ENCODE measurements at regions not wholly inside any gene's neighbourhood (a gene's known extent, or its start where the extent isn't known, plus 50 kb on each side); places are given as distances from the start of the nearest gene placed in this dataset.

DNA sequence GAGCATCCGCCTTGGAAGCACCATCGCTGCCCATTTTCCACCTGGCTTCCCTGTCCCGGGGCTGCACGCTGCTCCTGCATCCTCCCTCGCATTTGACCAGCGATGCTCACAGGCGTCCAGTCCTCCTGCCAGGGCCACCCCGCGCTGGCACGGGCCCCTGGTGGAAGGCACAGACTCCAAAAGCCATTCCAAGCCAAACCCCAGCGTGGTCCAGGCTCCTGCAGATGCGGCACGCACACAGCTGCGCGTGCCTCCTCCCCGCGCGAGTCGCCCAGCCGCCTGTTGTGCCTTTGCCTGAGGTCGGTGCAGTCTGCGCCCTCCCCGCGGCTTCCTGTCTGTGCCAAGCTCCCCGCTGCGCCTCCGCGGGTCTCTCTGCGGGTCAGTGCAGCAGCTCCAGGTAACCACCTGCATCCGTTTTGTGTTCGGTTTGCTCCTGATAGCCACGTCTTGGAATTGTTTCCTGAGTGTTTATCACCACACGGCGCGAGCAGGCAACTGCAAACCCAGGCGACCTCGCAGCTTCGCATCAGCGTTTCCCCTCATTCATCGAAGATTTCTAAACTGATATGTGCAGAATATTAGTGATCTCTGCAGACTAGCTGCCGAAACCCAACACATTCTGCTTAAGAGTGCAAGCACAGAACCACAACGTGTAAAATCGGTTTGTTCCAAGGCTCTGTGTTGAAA, 65.2 kb upstream of the SALL3 start:
- no peak overlapping the region for H3K4me2 ChIP-seq

DNA sequence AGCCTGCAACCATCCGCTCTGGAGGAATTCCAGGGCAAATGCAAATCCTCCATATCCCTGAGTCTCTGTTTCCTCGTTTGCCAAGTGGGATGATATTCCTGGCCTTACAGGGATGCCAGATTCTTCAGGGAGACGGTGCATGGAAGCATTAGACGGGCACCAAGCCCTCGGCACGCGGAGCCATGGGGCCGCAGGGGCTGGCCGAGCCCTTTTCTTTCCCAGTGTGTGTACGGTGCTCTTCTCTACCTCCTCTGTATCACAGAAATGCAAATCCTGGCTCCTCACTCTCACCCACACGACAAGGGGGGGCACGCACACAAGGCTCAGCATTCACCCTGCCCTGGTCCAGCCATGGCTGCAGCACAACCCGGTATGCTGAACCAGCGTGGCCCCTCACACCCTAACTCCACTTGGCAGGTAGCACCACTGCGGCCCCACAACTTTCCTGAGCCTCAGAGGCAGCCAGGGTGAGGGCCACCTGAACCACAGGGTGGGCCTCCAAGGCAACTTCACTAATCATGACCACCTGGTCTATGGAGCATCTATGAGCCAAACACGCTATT, 64.1 kb upstream of the SALL3 start:
- no peak overlapping the region for H3K27ac ChIP-seq
- no peak overlapping the region for H3K9ac ChIP-seq
- no peaks in the 10 kb centered on the region for H3K4me1 ChIP-seq (ENCODE audit: low read depth, poor library complexity, severe bottlenecking)
- H3K79me2 ChIP-seq (ENCODE audit: insufficient read depth, low read depth): no peaks in the 10 kb centered on the region
- H3K4me3 ChIP-seq (IDR thresholded peaks at IDR 0.05; ENCODE audit: insufficient read depth, low read depth, low read length): no peak overlapping the region
- no peaks in the 10 kb centered on the region for H4K20me1 ChIP-seq (ENCODE audit: insufficient read depth)
- TF ChIP-seq, protein P1, sequence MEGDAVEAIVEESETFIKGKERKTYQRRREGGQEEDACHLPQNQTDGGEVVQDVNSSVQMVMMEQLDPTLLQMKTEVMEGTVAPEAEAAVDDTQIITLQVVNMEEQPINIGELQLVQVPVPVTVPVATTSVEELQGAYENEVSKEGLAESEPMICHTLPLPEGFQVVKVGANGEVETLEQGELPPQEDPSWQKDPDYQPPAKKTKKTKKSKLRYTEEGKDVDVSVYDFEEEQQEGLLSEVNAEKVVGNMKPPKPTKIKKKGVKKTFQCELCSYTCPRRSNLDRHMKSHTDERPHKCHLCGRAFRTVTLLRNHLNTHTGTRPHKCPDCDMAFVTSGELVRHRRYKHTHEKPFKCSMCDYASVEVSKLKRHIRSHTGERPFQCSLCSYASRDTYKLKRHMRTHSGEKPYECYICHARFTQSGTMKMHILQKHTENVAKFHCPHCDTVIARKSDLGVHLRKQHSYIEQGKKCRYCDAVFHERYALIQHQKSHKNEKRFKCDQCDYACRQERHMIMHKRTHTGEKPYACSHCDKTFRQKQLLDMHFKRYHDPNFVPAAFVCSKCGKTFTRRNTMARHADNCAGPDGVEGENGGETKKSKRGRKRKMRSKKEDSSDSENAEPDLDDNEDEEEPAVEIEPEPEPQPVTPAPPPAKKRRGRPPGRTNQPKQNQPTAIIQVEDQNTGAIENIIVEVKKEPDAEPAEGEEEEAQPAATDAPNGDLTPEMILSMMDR (conservative IDR thresholded peaks at IDR 0.05; ENCODE audit: low read depth, low read length): no peak
- H3K4me2 ChIP-seq: no peak overlapping the region
- no peaks in the 10 kb centered on the region for H3K27me3 ChIP-seq (ENCODE audit: insufficient read depth, low read depth)
- H2AFZ ChIP-seq (ENCODE audit: low read depth): no peak overlapping the region
- no peaks in the 10 kb centered on the region for H3K36me3 ChIP-seq (ENCODE audit: insufficient read depth)

More for the DNA sequence above, 65.2 kb upstream of the SALL3 start:
- Histone ChIP-seq H3K36me3 (ENCODE audit: insufficient read depth) (no peaks in the 10 kb centered on the region), H3K9ac (no peak overlapping the region), H3K4me1 (ENCODE audit: low read depth, poor library complexity, severe bottlenecking) (no peaks in the 10 kb centered on the region), H2AFZ (ENCODE audit: low read depth) (no peak overlapping the region), H3K27ac (no peak overlapping the region), H3K79me2 (ENCODE audit: insufficient read depth, low read depth) (no peaks in the 10 kb centered on the region), H3K27me3 (ENCODE audit: insufficient read depth, low read depth) (no peaks in the 10 kb centered on the region), H4K20me1 (ENCODE audit: insufficient read depth) (no peaks in the 10 kb centered on the region), H3K4me3 (IDR thresholded peaks at IDR 0.05; ENCODE audit: insufficient read depth, low read depth, low read length) (no peak overlapping the region)
- TF ChIP-seq, protein P1 (conservative IDR thresholded peaks at IDR 0.05; ENCODE audit: low read depth, low read length): no peak

DNA sequence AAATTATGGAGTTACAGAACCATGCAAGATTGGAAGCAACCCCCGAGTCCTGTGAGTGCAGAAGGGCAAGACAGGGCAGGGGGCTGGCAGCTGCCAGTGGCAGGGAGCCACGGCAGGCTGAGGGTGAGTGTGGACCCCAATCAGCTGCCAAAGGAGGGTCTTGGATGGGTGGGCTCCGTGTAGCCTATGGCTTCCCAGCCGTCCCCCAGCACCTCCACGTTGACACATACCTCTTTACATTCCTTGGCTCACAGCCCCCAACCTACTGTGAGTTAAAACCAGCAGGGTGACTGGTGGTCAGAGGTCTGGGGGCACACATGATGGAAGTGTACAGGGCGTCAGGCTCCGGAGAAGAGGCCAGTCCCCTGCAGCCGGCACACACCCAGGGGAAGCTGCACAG, 60.9 kb upstream of the SALL3 start:
- Histone ChIP-seq H3K36me3 (ENCODE audit: insufficient read depth) (no peaks in the 10 kb centered on the region), H3K27ac (no peak overlapping the region), H4K20me1 (ENCODE audit: insufficient read depth) (no peaks in the 10 kb centered on the region), H3K27me3 (ENCODE audit: insufficient read depth, low read depth) (no peaks in the 10 kb centered on the region), H2AFZ (ENCODE audit: low read depth) (no peak overlapping the region), H3K4me2 (no peak overlapping the region), H3K4me3 (IDR thresholded peaks at IDR 0.05; ENCODE audit: insufficient read depth, low read depth, low read length) (no peak overlapping the region), H3K9ac (no peak overlapping the region), H3K4me1 (ENCODE audit: low read depth, poor library complexity, severe bottlenecking) (no peaks in the 10 kb centered on the region), H3K79me2 (ENCODE audit: insufficient read depth, low read depth) (no peaks in the 10 kb centered on the region)
- TF ChIP-seq, protein P1 (conservative IDR thresholded peaks at IDR 0.05; ENCODE audit: low read depth, low read length): no peak

DNA sequence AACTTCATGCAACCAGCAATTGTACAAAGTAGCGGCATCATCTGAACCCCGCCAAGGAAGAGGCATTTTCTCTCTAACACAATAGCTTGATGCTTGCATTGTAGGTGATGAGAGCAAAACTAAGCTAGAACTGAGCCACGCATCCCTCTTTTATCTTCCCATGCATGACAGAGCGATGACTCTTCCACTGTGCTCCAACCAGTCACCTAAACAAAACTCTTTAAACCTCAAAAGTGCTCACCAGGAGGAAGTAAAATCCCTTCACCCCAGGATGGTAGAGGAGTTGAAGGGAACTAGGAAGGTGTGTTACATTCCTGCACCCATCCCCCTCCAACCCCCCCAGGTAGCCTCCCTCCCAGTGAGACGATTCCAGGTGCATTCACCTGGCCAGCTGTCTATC, 59.7 kb upstream of the SALL3 start:
- Histone ChIP-seq H3K36me3 (ENCODE audit: insufficient read depth) (no peaks in the 10 kb centered on the region), H3K79me2 (ENCODE audit: insufficient read depth, low read depth) (no peaks in the 10 kb centered on the region), H3K4me3 (IDR thresholded peaks at IDR 0.05; ENCODE audit: insufficient read depth, low read depth, low read length) (no peak overlapping the region), H3K4me2 (no peak overlapping the region), H3K27me3 (ENCODE audit: insufficient read depth, low read depth) (no peaks in the 10 kb centered on the region), H3K9ac (no peak overlapping the region), H3K27ac (no peak overlapping the region), H4K20me1 (ENCODE audit: insufficient read depth) (no peaks in the 10 kb centered on the region), H2AFZ (ENCODE audit: low read depth) (no peak overlapping the region), H3K4me1 (ENCODE audit: low read depth, poor library complexity, severe bottlenecking) (no peaks in the 10 kb centered on the region)
- TF ChIP-seq, protein P1 (conservative IDR thresholded peaks at IDR 0.05; ENCODE audit: low read depth, low read length): no peak

All from KMS-11 (cell line).